ENCODE measurements at regions not wholly inside any gene's neighbourhood (a gene's known extent, or its start where the extent isn't known, plus 50 kb on each side); places are given as distances from the start of the nearest gene placed in this dataset.
"Not testable (repeated sequence)": the region's sequence is repeated elsewhere in the genome, so short reads cannot be mapped to it uniquely, and the experiment has no call there.

DNA sequence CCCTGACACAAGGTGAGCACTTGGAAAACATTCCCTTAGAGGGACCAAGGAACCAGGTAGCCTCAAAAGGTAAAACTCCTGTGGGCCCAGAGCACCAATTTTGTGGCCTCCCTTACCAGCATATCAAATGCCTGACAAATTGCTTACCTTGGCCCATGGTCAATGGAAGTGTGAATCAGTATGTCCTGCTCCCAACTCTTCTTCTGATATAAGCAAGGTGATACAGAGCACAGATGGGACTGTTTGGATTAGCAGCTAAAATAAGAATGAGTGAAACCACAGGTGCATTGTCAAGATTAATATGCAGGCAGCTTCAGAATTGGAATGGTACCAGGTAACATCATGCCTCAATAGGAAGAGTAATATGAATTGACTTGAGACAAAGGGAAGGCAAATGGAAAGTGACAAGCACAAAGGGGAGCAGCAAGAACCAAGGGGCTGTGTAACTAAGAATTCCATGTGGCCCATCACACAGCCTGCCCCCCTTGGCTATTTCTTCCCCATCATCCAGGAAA, 156.8 kb upstream of the KCND3 start:
- Histone ChIP-seq H3K27me3 (ENCODE audit: control insufficient read depth, insufficient read depth, low read length) (no peaks in the 10 kb centered on the region), H3K4me1 (ENCODE audit: control insufficient read depth, extremely low read depth, insufficient read depth, low read length) (no peaks in the 10 kb centered on the region), H3K27ac (ENCODE audit: insufficient read depth, low read length) (no peak overlapping the region), H3K9me3 (ENCODE audit: control insufficient read depth, insufficient read depth, low read depth, low read length) (no peaks in the 10 kb centered on the region), H2AFZ (ENCODE audit: low read length) (no peak overlapping the region), H3K4me2 (ENCODE audit: extremely low read depth, insufficient read depth, low read length) (no peak overlapping the region), H3K9ac (ENCODE audit: insufficient read depth, low read length) (no peak overlapping the region), H4K20me1 (ENCODE audit: control insufficient read depth, extremely low read depth, insufficient read depth, low read length) (no peaks in the 10 kb centered on the region), H3K36me3 (ENCODE audit: control insufficient read depth, insufficient read depth, low read length) (no peaks in the 10 kb centered on the region), H3K4me3 (replicated peaks in 1 of 4; ENCODE audit: control extremely low read depth in 1 of 4, insufficient read depth in 1 of 4, low read depth in 3 of 4, low read length in 4 of 4) (no peak overlapping the region), H3K79me2 (ENCODE audit: control insufficient read depth, insufficient read depth, low read length) (no peaks in the 10 kb centered on the region)
- DNase-seq (ENCODE audit: low read depth in 2 of 2), result no peak
- TF ChIP-seq, protein P1, sequence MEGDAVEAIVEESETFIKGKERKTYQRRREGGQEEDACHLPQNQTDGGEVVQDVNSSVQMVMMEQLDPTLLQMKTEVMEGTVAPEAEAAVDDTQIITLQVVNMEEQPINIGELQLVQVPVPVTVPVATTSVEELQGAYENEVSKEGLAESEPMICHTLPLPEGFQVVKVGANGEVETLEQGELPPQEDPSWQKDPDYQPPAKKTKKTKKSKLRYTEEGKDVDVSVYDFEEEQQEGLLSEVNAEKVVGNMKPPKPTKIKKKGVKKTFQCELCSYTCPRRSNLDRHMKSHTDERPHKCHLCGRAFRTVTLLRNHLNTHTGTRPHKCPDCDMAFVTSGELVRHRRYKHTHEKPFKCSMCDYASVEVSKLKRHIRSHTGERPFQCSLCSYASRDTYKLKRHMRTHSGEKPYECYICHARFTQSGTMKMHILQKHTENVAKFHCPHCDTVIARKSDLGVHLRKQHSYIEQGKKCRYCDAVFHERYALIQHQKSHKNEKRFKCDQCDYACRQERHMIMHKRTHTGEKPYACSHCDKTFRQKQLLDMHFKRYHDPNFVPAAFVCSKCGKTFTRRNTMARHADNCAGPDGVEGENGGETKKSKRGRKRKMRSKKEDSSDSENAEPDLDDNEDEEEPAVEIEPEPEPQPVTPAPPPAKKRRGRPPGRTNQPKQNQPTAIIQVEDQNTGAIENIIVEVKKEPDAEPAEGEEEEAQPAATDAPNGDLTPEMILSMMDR (conservative IDR thresholded peaks at IDR 0.05 in 1 of 2, IDR thresholded peaks at IDR 0.05 in 1 of 2; ENCODE audit: low read depth in 1 of 2, low read length in 2 of 2), result no peak
- TF ChIP-seq EZH2 (IDR thresholded peaks at IDR 0.05; ENCODE audit: low read length, missing control alignments), result no peak

DNA sequence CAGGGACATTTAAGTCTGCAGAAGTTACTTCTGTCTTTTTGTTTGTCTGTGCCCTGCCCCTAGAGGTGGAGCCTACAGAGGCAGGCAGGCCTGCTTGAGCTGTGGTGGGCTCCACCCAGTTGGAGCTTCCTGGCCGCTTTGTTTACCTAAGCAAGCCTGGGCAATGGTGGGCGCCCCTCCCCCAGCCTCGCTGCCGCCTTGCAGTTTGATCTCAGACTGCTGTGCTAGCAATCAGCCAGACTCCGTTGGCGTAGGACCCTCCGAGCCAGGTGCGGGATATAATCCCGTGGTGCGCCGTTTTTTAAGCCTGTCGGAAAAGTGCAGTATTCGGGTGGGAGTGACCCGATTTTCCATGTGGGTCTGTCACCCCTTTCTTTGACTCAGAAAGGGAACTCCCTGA, 170.7 kb upstream of the KCND3 start:
- H3K4me2 ChIP-seq (ENCODE audit: extremely low read depth, insufficient read depth, low read length); H3K4me3 ChIP-seq (replicated peaks in 1 of 4; ENCODE audit: control extremely low read depth in 1 of 4, insufficient read depth in 1 of 4, low read depth in 3 of 4, low read length in 4 of 4); H3K9ac ChIP-seq (ENCODE audit: insufficient read depth, low read length); H4K20me1 ChIP-seq (ENCODE audit: control insufficient read depth, extremely low read depth, insufficient read depth, low read length); H3K79me2 ChIP-seq (ENCODE audit: control insufficient read depth, insufficient read depth, low read length); H3K9me3 ChIP-seq (ENCODE audit: control insufficient read depth, insufficient read depth, low read depth, low read length); H2AFZ ChIP-seq (ENCODE audit: low read length); H3K27ac ChIP-seq (ENCODE audit: insufficient read depth, low read length); H3K36me3 ChIP-seq (ENCODE audit: control insufficient read depth, insufficient read depth, low read length); DNase-seq (ENCODE audit: low read depth in 2 of 2); H3K27me3 ChIP-seq (ENCODE audit: control insufficient read depth, insufficient read depth, low read length); H3K4me1 ChIP-seq (ENCODE audit: control insufficient read depth, extremely low read depth, insufficient read depth, low read length): not testable (repeated sequence)

DNA sequence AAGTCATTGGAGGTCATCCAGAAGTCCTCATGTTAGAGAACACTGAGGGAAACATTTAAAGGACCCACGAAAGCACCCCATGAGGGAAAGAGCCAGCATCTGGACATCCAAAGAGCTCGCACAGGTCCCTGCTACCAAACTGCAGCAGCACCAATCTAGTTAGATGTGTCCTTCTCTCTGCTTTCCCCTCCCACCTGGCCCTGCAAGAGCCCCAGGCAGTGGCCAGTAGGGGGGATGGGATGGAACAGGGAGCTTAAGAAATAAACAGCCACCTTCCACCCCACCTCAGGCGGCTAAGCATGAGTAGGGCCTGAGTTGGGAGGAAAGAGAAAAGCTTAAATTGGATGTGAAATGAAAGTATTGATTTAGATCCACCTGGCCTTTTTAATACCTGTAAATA, 175.9 kb upstream of the KCND3 start:
- Histone ChIP-seq H3K4me3 (replicated peaks in 1 of 4; ENCODE audit: control extremely low read depth in 1 of 4, insufficient read depth in 1 of 4, low read depth in 3 of 4, low read length in 4 of 4) (no peak overlapping the region), H4K20me1 (ENCODE audit: control insufficient read depth, extremely low read depth, insufficient read depth, low read length) (no peaks in the 10 kb centered on the region), H2AFZ (ENCODE audit: low read length) (no peak overlapping the region), H3K36me3 (ENCODE audit: control insufficient read depth, insufficient read depth, low read length) (no peaks in the 10 kb centered on the region), H3K4me1 (ENCODE audit: control insufficient read depth, extremely low read depth, insufficient read depth, low read length) (no peaks in the 10 kb centered on the region), H3K27ac (ENCODE audit: insufficient read depth, low read length) (no peak overlapping the region), H3K9ac (ENCODE audit: insufficient read depth, low read length) (no peak overlapping the region), H3K9me3 (ENCODE audit: control insufficient read depth, insufficient read depth, low read depth, low read length) (no peaks in the 10 kb centered on the region), H3K27me3 (ENCODE audit: control insufficient read depth, insufficient read depth, low read length) (no peaks in the 10 kb centered on the region), H3K79me2 (ENCODE audit: control insufficient read depth, insufficient read depth, low read length) (no peaks in the 10 kb centered on the region), H3K4me2 (ENCODE audit: extremely low read depth, insufficient read depth, low read length) (no peak overlapping the region)
- no peak for DNase-seq (ENCODE audit: low read depth in 2 of 2)
- no peak for TF ChIP-seq EZH2 (IDR thresholded peaks at IDR 0.05; ENCODE audit: low read length, missing control alignments)
- TF ChIP-seq, protein P1 (conservative IDR thresholded peaks at IDR 0.05 in 1 of 2, IDR thresholded peaks at IDR 0.05 in 1 of 2; ENCODE audit: low read depth in 1 of 2, low read length in 2 of 2), result no peak

Measured in fibroblast of lung (primary cell).